Islet precursor cell (in vitro differentiated cells): ENCODE measurements at regions not wholly inside any gene's neighbourhood (a gene's known extent, or its start where the extent isn't known, plus 50 kb on each side); places are given as distances from the start of the nearest gene placed in this dataset.
"Not testable (repeated sequence)": the region's sequence is repeated elsewhere in the genome, so short reads cannot be mapped to it uniquely, and the experiment has no call there.

ENCODE experiments used
- DNase-seq: peaks from one replicate; pipeline ENCODE4 v3.0.0-alpha.2; 2018

- DNase-seq = peak; percentile 75
Observed at GRCh38 chr10:28393956-28394568, 91.2 kb upstream of the MPP7 start.

- no peak for DNase-seq
Observed at GRCh38 chr10:28396331-28396730, 93.5 kb upstream of the MPP7 start.

- DNase-seq = no peak
Observed at GRCh38 chr10:28397229-28397628, 94.4 kb upstream of the MPP7 start.

GRCh38 chr10:28400176-28400575, 97.3 kb upstream of the MPP7 start:
- no peak for DNase-seq

- DNase-seq = no peak
Observed at GRCh38 chr10:28400681-28401080, 97.8 kb upstream of the MPP7 start.

- not testable (repeated sequence) for DNase-seq
Observed at GRCh38 chr10:28402611-28403073, 99.8 kb upstream of the MPP7 start.

GRCh38 chr10:28403090-28403489, 100.2 kb upstream of the MPP7 start:
- no peak for DNase-seq

GRCh38 chr10:28408237-28408777, 105.4 kb upstream of the MPP7 start:
- DNase-seq = no peak

GRCh38 chr10:28410420-28411135, 107.7 kb upstream of the MPP7 start:
- no peak for DNase-seq

- no peak for DNase-seq
Observed at GRCh38 chr10:28411136-28411460, 108.2 kb upstream of the MPP7 start.

GRCh38 chr10:28411648-28412047, 108.8 kb upstream of the MPP7 start:
- no peak for DNase-seq

GRCh38 chr10:28418069-28418468, 114.8 kb upstream of the WAC start:
- no peak for DNase-seq

- DNase-seq = no peak
Observed at GRCh38 chr10:28425422-28425821, 107.5 kb upstream of the WAC start.

- DNase-seq = no peak
Observed at GRCh38 chr10:28426392-28427159, 106.3 kb upstream of the WAC start.

- DNase-seq = no peak
Observed at GRCh38 chr10:28427376-28427775, 105.5 kb upstream of the WAC start.

GRCh38 chr10:28429045-28429444, 103.9 kb upstream of the WAC start:
- no peak for DNase-seq

- DNase-seq = no peak
Observed at GRCh38 chr10:28429573-28430216, 103.2 kb upstream of the WAC start.

GRCh38 chr10:28431139-28431538, 101.8 kb upstream of the WAC start:
- DNase-seq = no peak

GRCh38 chr10:28432210-28432676, 100.7 kb upstream of the WAC start:
- DNase-seq = peak; percentile 73

- DNase-seq = no peak
Observed at GRCh38 chr10:28434063-28434462, 98.9 kb upstream of the WAC start.

- no peak for DNase-seq
Observed at GRCh38 chr10:28442403-28442802, 90.5 kb upstream of the WAC start.

GRCh38 chr10:28444031-28444430, 88.9 kb upstream of the WAC start:
- DNase-seq = peak; percentile 88

- DNase-seq = no peak
Observed at GRCh38 chr10:28445516-28445915, 87.4 kb upstream of the WAC start.
